Stimulated activated CD4-positive, alpha-beta T cell treated with anti-CD3 and anti-CD28 coated beads, Interleukin-4, amount 100 ng/mL, for 4 hours (primary cell): ENCODE measurements at regions not wholly inside any gene's neighbourhood (a gene's known extent, or its start where the extent isn't known, plus 50 kb on each side); places are given as distances from the start of the nearest gene placed in this dataset.
"Not testable (repeated sequence)": the region's sequence is repeated elsewhere in the genome, so short reads cannot be mapped to it uniquely, and the experiment has no call there.

Experiments
- DNase-seq, 2 experiments: peaks; one replicate each; pipeline ENCODE4 v3.0.0-alpha.2; 2020

GRCh38 chr2:83862600-83862999 lies 596.5 kb downstream of the SUCLG1 start:
- DNase-seq = no peak

- DNase-seq = no peak
Measured at GRCh38 chr2:83860320-83860719, 598.8 kb downstream of the SUCLG1 start.

- no peak for DNase-seq
Measured at GRCh38 chr2:83859553-83859952, 599.5 kb downstream of the SUCLG1 start.

GRCh38 chr2:83851066-83851465 lies 608.0 kb downstream of the SUCLG1 start:
- DNase-seq = no peak

GRCh38 chr2:83850071-83850725 lies 608.9 kb downstream of the SUCLG1 start:
- DNase-seq = no peak

GRCh38 chr2:83844490-83844889 lies 614.6 kb downstream of the SUCLG1 start:
- DNase-seq = no peak

GRCh38 chr2:83842421-83842820 lies 616.7 kb downstream of the SUCLG1 start:
- DNase-seq = no peak

GRCh38 chr2:83837823-83838222 lies 621.3 kb downstream of the SUCLG1 start:
- no peak for DNase-seq

- DNase-seq = no peak
Measured at GRCh38 chr2:83827618-83828017, 631.5 kb downstream of the SUCLG1 start.

- no peak for DNase-seq
Measured at GRCh38 chr2:83826577-83826976, 632.5 kb downstream of the SUCLG1 start.

GRCh38 chr2:83823229-83823628 lies 635.9 kb downstream of the SUCLG1 start:
- DNase-seq = no peak

- DNase-seq = no peak
Measured at GRCh38 chr2:83817511-83817910, 641.6 kb downstream of the SUCLG1 start.

GRCh38 chr2:83808878-83809277 lies 650.2 kb downstream of the SUCLG1 start:
- no peak for DNase-seq

- no peak for DNase-seq
Measured at GRCh38 chr2:83802604-83803003, 656.5 kb downstream of the SUCLG1 start.

- no peak for DNase-seq
Measured at GRCh38 chr2:83795777-83796176, 663.3 kb downstream of the SUCLG1 start.

- not testable (repeated sequence) for DNase-seq
Measured at GRCh38 chr2:83790467-83790866, 668.6 kb downstream of the SUCLG1 start.

- DNase-seq = not testable (repeated sequence)
Measured at GRCh38 chr2:83789674-83790073, 669.4 kb downstream of the SUCLG1 start.

GRCh38 chr2:83788938-83789566 lies 670.0 kb downstream of the SUCLG1 start:
- DNase-seq = not testable (repeated sequence)

GRCh38 chr2:83787189-83787588 lies 671.9 kb downstream of the SUCLG1 start:
- DNase-seq = no peak

GRCh38 chr2:83786140-83786539 lies 672.9 kb downstream of the SUCLG1 start:
- DNase-seq = no peak

- DNase-seq = no peak
Measured at GRCh38 chr2:83784947-83785346, 674.1 kb downstream of the SUCLG1 start.

GRCh38 chr2:83784315-83784714 lies 674.8 kb downstream of the SUCLG1 start:
- no peak for DNase-seq

GRCh38 chr2:83782122-83782521 lies 677.0 kb downstream of the SUCLG1 start:
- DNase-seq = no peak

- no peak for DNase-seq
Measured at GRCh38 chr2:83764447-83765005, 694.6 kb downstream of the SUCLG1 start.

GRCh38 chr2:83757329-83757728 lies 701.8 kb downstream of the SUCLG1 start:
- no peak for DNase-seq
